ENCODE measurements at regions not wholly inside any gene's neighbourhood (a gene's known extent, or its start where the extent isn't known, plus 50 kb on each side); places are given as distances from the start of the nearest gene placed in this dataset.

DNA sequence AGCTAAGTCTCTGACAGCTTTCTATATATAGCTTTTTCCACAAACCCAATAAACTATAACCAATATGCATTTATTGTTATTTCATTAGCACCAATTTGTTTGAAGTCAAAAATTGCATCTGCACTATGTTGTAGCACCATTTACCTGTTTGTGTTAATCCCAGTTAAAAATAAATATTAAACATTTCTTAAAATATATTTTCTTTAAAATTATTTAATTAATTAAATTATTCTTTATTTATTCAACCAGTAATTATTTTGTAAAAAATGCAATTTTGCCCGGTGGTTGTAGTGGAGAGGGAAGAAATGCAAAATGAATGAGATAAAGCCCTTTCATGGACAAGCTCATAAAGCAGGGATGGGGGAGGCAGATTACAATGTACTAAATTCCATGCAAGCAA is 1257.9 kb downstream of the PCDH17 start:
- TF ChIP-seq, protein P1, sequence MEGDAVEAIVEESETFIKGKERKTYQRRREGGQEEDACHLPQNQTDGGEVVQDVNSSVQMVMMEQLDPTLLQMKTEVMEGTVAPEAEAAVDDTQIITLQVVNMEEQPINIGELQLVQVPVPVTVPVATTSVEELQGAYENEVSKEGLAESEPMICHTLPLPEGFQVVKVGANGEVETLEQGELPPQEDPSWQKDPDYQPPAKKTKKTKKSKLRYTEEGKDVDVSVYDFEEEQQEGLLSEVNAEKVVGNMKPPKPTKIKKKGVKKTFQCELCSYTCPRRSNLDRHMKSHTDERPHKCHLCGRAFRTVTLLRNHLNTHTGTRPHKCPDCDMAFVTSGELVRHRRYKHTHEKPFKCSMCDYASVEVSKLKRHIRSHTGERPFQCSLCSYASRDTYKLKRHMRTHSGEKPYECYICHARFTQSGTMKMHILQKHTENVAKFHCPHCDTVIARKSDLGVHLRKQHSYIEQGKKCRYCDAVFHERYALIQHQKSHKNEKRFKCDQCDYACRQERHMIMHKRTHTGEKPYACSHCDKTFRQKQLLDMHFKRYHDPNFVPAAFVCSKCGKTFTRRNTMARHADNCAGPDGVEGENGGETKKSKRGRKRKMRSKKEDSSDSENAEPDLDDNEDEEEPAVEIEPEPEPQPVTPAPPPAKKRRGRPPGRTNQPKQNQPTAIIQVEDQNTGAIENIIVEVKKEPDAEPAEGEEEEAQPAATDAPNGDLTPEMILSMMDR (IDR thresholded peaks at IDR 0.05) = no peak
- no peak for TF ChIP-seq EP300 (IDR thresholded peaks at IDR 0.05)
- TF ChIP-seq POLR2A (IDR thresholded peaks at IDR 0.05) = no peak

Data from gastroesophageal sphincter (tissue), 3 donors.